Natural killer cell (primary cell): ENCODE measurements at regions not wholly inside any gene's neighbourhood (a gene's known extent, or its start where the extent isn't known, plus 50 kb on each side); places are given as distances from the start of the nearest gene placed in this dataset.
A peak's percentile ranks its signal among the peaks of the same experiment; 100 is the strongest.

Experiments
- ATAC-seq, 3 donors: fragments of 150-1000 bp in 2 of 3; fragments of 200-7000 bp in 1 of 3; cut with Tn5 transposase; 1 replicate in 1 of 3; 2 replicates in 2 of 3; pipeline ENCODE4 v1.10.0; 2021; ENCODE audit warnings: mild to moderate bottlenecking in 2 of 3, moderate library complexity in 2 of 3
- DNase-seq, 2 donors: peaks; one replicate each; pipeline versions ENCODE4 v3.0.0 to v3.0.0-alpha.2; 2013 to 2021; ENCODE audit warnings: mixed read lengths in 1 of 2
- H3K27ac ChIP-seq: one replicate; pipeline ENCODE4 v1.5.1; 2013; ENCODE audit warnings: mild to moderate bottlenecking, low read length
- H3K27me3 ChIP-seq: one replicate; pipeline ENCODE4 v1.6.1; 2013; ENCODE audit warnings: low read length; ENCODE audit not compliant: control insufficient read depth, insufficient read depth
- H3K36me3 ChIP-seq: one replicate; pipeline ENCODE4 v1.6.1; 2013; ENCODE audit warnings: low read length; ENCODE audit not compliant: control insufficient read depth, insufficient read depth
- H3K4me1 ChIP-seq: one replicate; pipeline ENCODE4 v1.6.1; 2013; ENCODE audit warnings: low read length; ENCODE audit not compliant: control insufficient read depth, insufficient read depth
- H3K4me3 ChIP-seq: one replicate; pipeline ENCODE4 v1.5.1; 2013; ENCODE audit warnings: low read length
- H3K9me3 ChIP-seq: one replicate; pipeline ENCODE4 v1.6.1; 2013; ENCODE audit warnings: low read length; ENCODE audit not compliant: control insufficient read depth, insufficient read depth
- H3K27ac Mint-ChIP-seq, 2 donors: one replicate each; pipeline ENCODE4 v1.8.0; 2022; ENCODE audit warnings: mild to moderate bottlenecking in 2 of 2, mixed read lengths in 2 of 2, moderate library complexity in 1 of 2
- H3K27me3 Mint-ChIP-seq, 2 donors: one replicate each; pipeline ENCODE4 v1.8.0; 2022; ENCODE audit warnings: low read depth in 2 of 2, mixed read lengths in 2 of 2
- H3K36me3 Mint-ChIP-seq: one replicate; pipeline ENCODE4 v1.8.0; 2022; ENCODE audit warnings: mixed read lengths
- H3K4me1 Mint-ChIP-seq, 2 donors: one replicate each; pipeline ENCODE4 v1.8.0; 2022; ENCODE audit warnings: mixed read lengths in 2 of 2
- H3K4me3 Mint-ChIP-seq: one replicate; pipeline ENCODE4 v1.8.0; 2022; ENCODE audit warnings: mild to moderate bottlenecking, moderate library complexity, mixed read lengths
- H3K9me3 Mint-ChIP-seq, 2 donors: one replicate each; pipeline ENCODE4 v1.8.0; 2022; ENCODE audit warnings: mixed read lengths in 2 of 2
- CTCF ChIP-seq: fragments of 200-600 bp; IDR thresholded peaks from one replicate; pipeline ENCODE4 v1.8.0; 2022; ENCODE audit warnings: antibody characterized with exemption
- WGBS: methylation state at CpG from one replicate; pipeline ENCODE4 v1.1.7; 2013; ENCODE audit warnings: missing lambda C conversion rate; ENCODE audit not compliant: insufficient coverage; 5-methylcytosine and 5-hydroxymethylcytosine counted together
- intact Hi-C: fragments of 100-400 bp; cut with micrococcal nuclease; formaldehyde crosslinking; loops from one replicate; pipeline ENCODE4 v1.14.2; 2022

- Histone ChIP-seq H3K27me3 (no peaks in the 10 kb centered on the region), H3K27ac (no peak overlapping the region), H3K9me3 (no peaks in the 10 kb centered on the region), H3K4me3 (no peak overlapping the region), H3K36me3 (no peaks in the 10 kb centered on the region), H3K4me1 (no peaks in the 10 kb centered on the region)
- Mint-ChIP-seq H3K9me3 (no peaks in the 10 kb centered on the region), H3K27me3 (no peaks in the 10 kb centered on the region), H3K27ac (no peak overlapping the region), H3K36me3 (no peaks in the 10 kb centered on the region), H3K4me1 (peaks cover 6 to 28% of the 10 kb centered on the region in 2 donors), H3K4me3 (no peak overlapping the region)
- no peak for TF ChIP-seq CTCF
- intact Hi-C loops, result no loop called here
- ATAC-seq (no peak), DNase-seq (no peak)
- WGBS, result 82% methylated on average over 17 of the region's 17 CpGs
Measured at GRCh38 chr14:99330316-99331240, 58.6 kb upstream of the BCL11B start.

- Histone ChIP-seq H3K27ac (no peak overlapping the region), H3K4me3 (no peak overlapping the region), H3K9me3 (no peaks in the 10 kb centered on the region), H3K4me1 (no peaks in the 10 kb centered on the region), H3K36me3 (no peaks in the 10 kb centered on the region), H3K27me3 (no peaks in the 10 kb centered on the region)
- no peak for ATAC-seq
- Mint-ChIP-seq H3K9me3 (no peaks in the 10 kb centered on the region), H3K27me3 (no peaks in the 10 kb centered on the region), H3K4me3 (no peak overlapping the region), H3K36me3 (no peaks in the 10 kb centered on the region), H3K27ac (no peak overlapping the region), H3K4me1 (peaks cover 6 to 28% of the 10 kb centered on the region in 2 donors)
- 74% methylated on average over 8 of the region's 10 CpGs for WGBS
- intact Hi-C loops, result no loop called here
- no peak for DNase-seq
- TF ChIP-seq CTCF, result no peak
Measured at GRCh38 chr14:99329711-99330315, 57.8 kb upstream of the BCL11B start.

- Mint-ChIP-seq H3K4me3 (no peak overlapping the region), H3K27me3 (no peaks in the 10 kb centered on the region)
- intact Hi-C loops, result no loop called here
Measured at GRCh38 chr14:99327458-99328250, 55.7 kb upstream of the BCL11B start.

More at GRCh38 chr14:99327458-99328250, 55.7 kb upstream of the BCL11B start:
- peaks cover 6 to 28% of the 10 kb centered on the region in 2 donors for H3K4me1 Mint-ChIP-seq
- Histone ChIP-seq H3K27me3 (no peaks in the 10 kb centered on the region), H3K36me3 (no peaks in the 10 kb centered on the region), H3K4me1 (no peaks in the 10 kb centered on the region), H3K27ac (no peak overlapping the region), H3K4me3 (no peak overlapping the region), H3K9me3 (no peaks in the 10 kb centered on the region)
- no peak for TF ChIP-seq CTCF
- WGBS, result 80% methylated on average over 14 of the region's 14 CpGs
- no peaks in the 10 kb centered on the region for H3K9me3 Mint-ChIP-seq
- ATAC-seq (no peak), DNase-seq (peak in 1 of 2 donors; percentile 4)
- no peaks in the 10 kb centered on the region for H3K36me3 Mint-ChIP-seq
- H3K27ac Mint-ChIP-seq, result no peak overlapping the region
